K562 (cell line): ENCODE measurements at regions not wholly inside any gene's neighbourhood (a gene's known extent, or its start where the extent isn't known, plus 50 kb on each side); places are given as distances from the start of the nearest gene placed in this dataset.

Source experiments
- ATAC-seq: fragments of 200-7000 bp; cut with Tn5 transposase; 3 replicates; pipeline ENCODE4 v1.9.1; 2020; ENCODE audit warnings: moderate library complexity
- BruUV-seq: library from RNA; stranded (reverse); fragments of 400-500 nt; replicated peaks from 2 replicates; lab custom pipeline; 2021; lab: Mats Ljungman, UMichigan
- CTCF ChIA-PET: fragments of 300-600 bp; formaldehyde crosslinking; extraction: SDS; loops from one replicate; lab custom pipeline; 2021; ENCODE audit warnings: low intra/inter-chr PET ratio; lab: Yijun Ruan, JAX
- POLR2A ChIA-PET: fragments of 300-600, 350-650 bp; sonication (Branson Sonifier 250); formaldehyde crosslinking; extraction: SDS; loops from one replicate; lab custom pipeline; 2021; ENCODE audit warnings: antibody characterized with exemption, inconsistent platforms; lab: Yijun Ruan, JAX
- DNase-seq, 4 experiments: peaks; one replicate each; pipeline versions ENCODE4 v3.0.0 to v3.0.0-alpha.2; 2011 to 2018; ENCODE audit warnings: low spot score in 3 of 4, mixed read lengths in 3 of 4; ENCODE audit errors: extremely low read depth in 1 of 4
- FAIRE-seq: peaks from 2 replicates; lab custom pipeline; 2011; peaks lifted over from hg19 to GRCh38; lab: Jason Lieb, UNC
- H2AFZ ChIP-seq: 2 replicates; pipeline ENCODE4 v1.6.0; 2011; ENCODE audit warnings: low read depth, low read length, control low read depth, inconsistent platforms
- H3K27ac ChIP-seq: fragments of 200-600 bp; 3 replicates; pipeline ENCODE4 v1.8.0; 2011; ENCODE audit warnings: low read depth, mild to moderate bottlenecking, control low read depth, inconsistent platforms, low read length, moderate library complexity, mixed read lengths; ENCODE audit errors: extremely low read depth
- H3K27me3 ChIP-seq, 2 experiments: fragments of 300-600 bp in 1 of 2; 2 replicates in 1 of 2; 3 replicates in 1 of 2; pipeline versions ENCODE4 v1.6.0 to v1.8.0; 2011; ENCODE audit warnings: inconsistent platforms in 2 of 2, low read length in 2 of 2, mild to moderate bottlenecking in 1 of 2, mixed read lengths in 1 of 2, moderate library complexity in 1 of 2; ENCODE audit not compliant: control insufficient read depth in 2 of 2, insufficient read depth in 2 of 2
- H3K36me3 ChIP-seq: fragments of 300-600 bp; 3 replicates; pipeline ENCODE4 v1.8.0; 2011; ENCODE audit warnings: mild to moderate bottlenecking, low read length, inconsistent platforms; ENCODE audit not compliant: control insufficient read depth, insufficient read depth
- H3K4me1 ChIP-seq, 2 experiments: fragments of 200-600 bp in 1 of 2; replicated peaks in 1 of 2; 2 replicates in 1 of 2; 3 replicates in 1 of 2; pipeline versions ENCODE4 v1.5.1 to v1.8.0; 2011; ENCODE audit warnings: inconsistent platforms in 2 of 2, low read length in 2 of 2, mild to moderate bottlenecking in 1 of 2, mixed read lengths in 1 of 2, moderate library complexity in 1 of 2; ENCODE audit not compliant: control insufficient read depth in 2 of 2, insufficient read depth in 2 of 2
- H3K4me2 ChIP-seq: 2 replicates; pipeline ENCODE4 v1.6.1; 2011; ENCODE audit warnings: low read length, control low read depth, inconsistent platforms, mixed read lengths; ENCODE audit not compliant: insufficient read depth
- H3K4me3 ChIP-seq: fragments of 200-600 bp; sonication (generic), shearing (Covaris generic); 2 replicates; pipeline ENCODE4 v1.5.1; 2016; ENCODE audit warnings: control low read depth, inconsistent platforms
- H3K79me2 ChIP-seq: fragments of 200-600 bp; 3 replicates; pipeline ENCODE4 v1.8.0; 2011; ENCODE audit warnings: low read length, inconsistent platforms; ENCODE audit not compliant: control insufficient read depth, insufficient read depth
- H3K9ac ChIP-seq, 2 experiments: 2 replicates each; pipeline versions ENCODE4 v1.6.0 to v1.6.1; 2011; ENCODE audit warnings: low read depth in 2 of 2, low read length in 2 of 2, control low read depth in 1 of 2, inconsistent platforms in 1 of 2, mild to moderate bottlenecking in 1 of 2, mixed read lengths in 1 of 2; ENCODE audit not compliant: insufficient read depth in 1 of 2
- H3K9me1 ChIP-seq: one replicate; pipeline ENCODE4 v1.6.0; 2011; ENCODE audit warnings: inconsistent platforms, mild to moderate bottlenecking, low read length, moderate library complexity; ENCODE audit not compliant: control insufficient read depth, insufficient read depth
- H3K9me3 ChIP-seq: replicated peaks from 2 replicates; pipeline ENCODE4 v1.5.1; 2011; ENCODE audit warnings: low read depth, low read length, inconsistent platforms; ENCODE audit not compliant: control insufficient read depth, insufficient read depth
- H4K20me1 ChIP-seq: replicated peaks from 2 replicates; pipeline ENCODE4 v1.6.1; 2011; ENCODE audit warnings: low read length, inconsistent platforms, mixed read lengths; ENCODE audit not compliant: control insufficient read depth, insufficient read depth
- KDM1A ChIP-seq, 2 experiments: fragments of 450-650 bp; IDR thresholded peaks; 2 replicates each; pipeline ENCODE4 v1.6.1; 2016; ENCODE audit warnings: mild to moderate bottlenecking in 2 of 2
- KLF10 ChIP-seq: fragments of 250-450 bp; sonication (Bioruptor Pico); IDR thresholded peaks from 2 replicates; pipeline ENCODE4 v1.6.1; 2021; ENCODE audit warnings: matching md5 sums
- ZNF780A ChIP-seq: fragments of 250-450 bp; sonication (Bioruptor Pico); IDR thresholded peaks from 2 replicates; pipeline ENCODE4 v1.5.0; 2021; ENCODE audit warnings: mild to moderate bottlenecking
- WGBS: fragments of 100-300 bp; shearing (Covaris generic); methylation state at CpG from one replicate; pipeline ENCODE4 v1.1.6; 2016; ENCODE audit warnings: low coverage, mixed read lengths; ENCODE audit not compliant: insufficient coverage; ENCODE audit errors: missing lambda C conversion rate; 5-methylcytosine and 5-hydroxymethylcytosine counted together
- in situ Hi-C: fragments of 300-500 bp; cut with MboI; formaldehyde crosslinking; loops from 4 replicates; pipeline ENCODE4 v1.15.0; 2018; ENCODE audit warnings: inconsistent platforms, mixed read lengths
- intact Hi-C: fragments of 100-400 bp; cut with micrococcal nuclease; formaldehyde crosslinking; loops from 2 replicates; pipeline ENCODE4 v1.14.2; 2022
- TF ChIP-seq, protein P1 (sequence below), 2 experiments: fragments of 450-650 bp in 1 of 2; sonication (generic) in 1 of 2; formaldehyde crosslinking in 1 of 2; IDR thresholded peaks; 2 replicates each; pipeline versions ENCODE4 v1.7.1 to v1.9.0; 2016 to 2022; ENCODE audit warnings: inconsistent platforms in 1 of 2, mild to moderate bottlenecking in 1 of 2, missing genetic modification reagents in 1 of 2

DNA sequence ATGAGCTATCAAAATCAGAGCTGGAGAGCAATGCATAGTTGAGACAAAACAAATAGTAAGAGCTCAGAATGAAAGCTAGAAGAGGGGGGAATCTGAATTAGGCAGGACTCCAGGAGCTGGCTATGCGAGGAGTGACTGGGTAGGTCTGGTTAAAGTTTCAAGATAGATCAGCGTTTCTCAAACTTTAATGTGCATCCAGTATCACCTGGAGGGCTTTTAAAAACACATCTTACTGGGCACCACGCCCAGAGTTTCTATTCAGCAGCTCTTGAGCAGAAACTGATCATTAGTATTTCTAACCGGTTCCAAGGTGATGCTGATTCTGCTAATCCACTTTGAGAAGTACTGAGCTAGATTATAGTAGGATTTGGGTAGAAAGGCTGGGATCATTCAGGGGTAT, 96.2 kb upstream of the ACP3 start:
- Histone ChIP-seq H3K9me1 (no peaks in the 10 kb centered on the region), H3K9ac (no peak overlapping the region), H3K27me3 (no peaks in the 10 kb centered on the region), H3K4me3 (no peak overlapping the region), H3K9me3 (no peaks in the 10 kb centered on the region), H3K79me2 (no peaks in the 10 kb centered on the region), H3K27ac (no peak overlapping the region), H3K4me1 (no peaks in the 10 kb centered on the region), H3K36me3 (no peaks in the 10 kb centered on the region), H2AFZ (no peak overlapping the region), H3K4me2 (no peak overlapping the region), H4K20me1 (no peaks in the 10 kb centered on the region)
- no TSS peak for BruUV-seq
- DNase-seq (no peak), ATAC-seq (no peak), FAIRE-seq (no peak)
- ChIA-PET CTCF (no interaction called here), POLR2A (no interaction called here)
- in situ Hi-C loops (no loop called here), intact Hi-C loops (no loop called here)
- TF ChIP-seq ZNF780A (no peak), KDM1A (IDR thresholded peaks at IDR 0.05) (no peak), KLF10 (CRISPR knock-in tag) (no peak)
- TF ChIP-seq, protein P1, sequence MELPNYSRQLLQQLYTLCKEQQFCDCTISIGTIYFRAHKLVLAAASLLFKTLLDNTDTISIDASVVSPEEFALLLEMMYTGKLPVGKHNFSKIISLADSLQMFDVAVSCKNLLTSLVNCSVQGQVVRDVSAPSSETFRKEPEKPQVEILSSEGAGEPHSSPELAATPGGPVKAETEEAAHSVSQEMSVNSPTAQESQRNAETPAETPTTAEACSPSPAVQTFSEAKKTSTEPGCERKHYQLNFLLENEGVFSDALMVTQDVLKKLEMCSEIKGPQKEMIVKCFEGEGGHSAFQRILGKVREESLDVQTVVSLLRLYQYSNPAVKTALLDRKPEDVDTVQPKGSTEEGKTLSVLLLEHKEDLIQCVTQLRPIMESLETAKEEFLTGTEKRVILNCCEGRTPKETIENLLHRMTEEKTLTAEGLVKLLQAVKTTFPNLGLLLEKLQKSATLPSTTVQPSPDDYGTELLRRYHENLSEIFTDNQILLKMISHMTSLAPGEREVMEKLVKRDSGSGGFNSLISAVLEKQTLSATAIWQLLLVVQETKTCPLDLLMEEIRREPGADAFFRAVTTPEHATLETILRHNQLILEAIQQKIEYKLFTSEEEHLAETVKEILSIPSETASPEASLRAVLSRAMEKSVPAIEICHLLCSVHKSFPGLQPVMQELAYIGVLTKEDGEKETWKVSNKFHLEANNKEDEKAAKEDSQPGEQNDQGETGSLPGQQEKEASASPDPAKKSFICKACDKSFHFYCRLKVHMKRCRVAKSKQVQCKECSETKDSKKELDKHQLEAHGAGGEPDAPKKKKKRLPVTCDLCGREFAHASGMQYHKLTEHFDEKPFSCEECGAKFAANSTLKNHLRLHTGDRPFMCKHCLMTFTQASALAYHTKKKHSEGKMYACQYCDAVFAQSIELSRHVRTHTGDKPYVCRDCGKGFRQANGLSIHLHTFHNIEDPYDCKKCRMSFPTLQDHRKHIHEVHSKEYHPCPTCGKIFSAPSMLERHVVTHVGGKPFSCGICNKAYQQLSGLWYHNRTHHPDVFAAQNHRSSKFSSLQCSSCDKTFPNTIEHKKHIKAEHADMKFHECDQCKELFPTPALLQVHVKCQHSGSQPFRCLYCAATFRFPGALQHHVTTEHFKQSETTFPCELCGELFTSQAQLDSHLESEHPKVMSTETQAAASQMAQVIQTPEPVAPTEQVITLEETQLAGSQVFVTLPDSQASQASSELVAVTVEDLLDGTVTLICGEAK (IDR thresholded peaks at IDR 0.05): no peak
- TF ChIP-seq, protein P1 (CRISPR knock-in tag; IDR thresholded peaks at IDR 0.05): no peak
- WGBS: 2% methylated on average over 4 of the region's 4 CpGs
